ENCODE measurements at regions not wholly inside any gene's neighbourhood (a gene's known extent, or its start where the extent isn't known, plus 50 kb on each side); places are given as distances from the start of the nearest gene placed in this dataset.

- no peak for TF ChIP-seq CTCF (IDR thresholded peaks at IDR 0.05; ENCODE audit: insufficient read depth, low read length)
- H3K4me3 ChIP-seq (ENCODE audit: low read depth, low read length) = no peak overlapping the region
- DNase-seq (ENCODE audit: low read depth) = no peak
Observed at GRCh38 chr12:125233319-125233718, 168.1 kb downstream of the AACS start.

- DNase-seq (ENCODE audit: low read depth) = no peak
- H3K4me3 ChIP-seq (ENCODE audit: low read depth, low read length) = no peak overlapping the region
- no peak for TF ChIP-seq CTCF (IDR thresholded peaks at IDR 0.05; ENCODE audit: insufficient read depth, low read length)
Observed at GRCh38 chr12:125239563-125239962, 174.3 kb downstream of the AACS start.

- no peak overlapping the region for H3K4me3 ChIP-seq (ENCODE audit: low read depth, low read length)
- TF ChIP-seq CTCF (IDR thresholded peaks at IDR 0.05; ENCODE audit: insufficient read depth, low read length) = no peak
- DNase-seq (ENCODE audit: low read depth) = no peak
Observed at GRCh38 chr12:125240717-125241116, 175.5 kb downstream of the AACS start.

- no peak overlapping the region for H3K4me3 ChIP-seq (ENCODE audit: low read depth, low read length)
- DNase-seq (ENCODE audit: low read depth) = no peak
- TF ChIP-seq CTCF (IDR thresholded peaks at IDR 0.05; ENCODE audit: insufficient read depth, low read length) = no peak
Observed at GRCh38 chr12:125243811-125244210, 178.6 kb downstream of the AACS start.

- DNase-seq (ENCODE audit: low read depth) = no peak
- no peak overlapping the region for H3K4me3 ChIP-seq (ENCODE audit: low read depth, low read length)
- TF ChIP-seq CTCF (IDR thresholded peaks at IDR 0.05; ENCODE audit: insufficient read depth, low read length) = no peak
Observed at GRCh38 chr12:125244338-125244737, 179.1 kb downstream of the AACS start.

- no peak for TF ChIP-seq CTCF (IDR thresholded peaks at IDR 0.05; ENCODE audit: insufficient read depth, low read length)
- no peak for DNase-seq (ENCODE audit: low read depth)
- no peak overlapping the region for H3K4me3 ChIP-seq (ENCODE audit: low read depth, low read length)
Observed at GRCh38 chr12:125245581-125246557, 180.6 kb downstream of the AACS start.

All from fibroblast of the aortic adventitia (primary cell).